ENCODE measurements at regions not wholly inside any gene's neighbourhood (a gene's known extent, or its start where the extent isn't known, plus 50 kb on each side); places are given as distances from the start of the nearest gene placed in this dataset.

DNA sequence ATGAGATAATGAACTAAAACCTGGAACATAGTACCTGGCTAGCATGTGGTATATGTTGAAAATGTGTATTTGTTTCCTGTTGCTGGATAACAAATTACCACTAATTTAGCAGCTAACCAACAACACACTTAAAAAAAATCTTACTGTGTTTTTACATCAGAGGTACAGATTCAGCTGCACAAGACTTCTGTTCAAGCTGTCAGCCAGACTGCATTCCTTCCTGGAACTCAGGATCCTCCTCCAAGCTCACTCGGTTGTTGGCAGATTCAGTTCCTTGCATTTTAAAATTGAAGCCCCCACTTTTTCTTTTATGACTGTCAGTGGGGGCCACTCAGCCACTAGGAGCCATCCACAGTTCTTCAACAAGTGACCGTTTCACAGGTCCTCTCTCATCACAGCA is 246.9 kb upstream of the DACH1 start:
- Histone ChIP-seq H3K27ac (replicated peaks) (no peak overlapping the region), H3K4me3 (replicated peaks; ENCODE audit: insufficient read depth, low read length) (no peak overlapping the region), H3K27me3 (ENCODE audit: insufficient read depth, poor library complexity, severe bottlenecking) (no peaks in the 10 kb centered on the region)
- no peak for TF ChIP-seq SPI1 (IDR thresholded peaks at IDR 0.05; ENCODE audit: borderline replicate concordance, low read depth)
- TF ChIP-seq GABPA (IDR thresholded peaks at IDR 0.05; ENCODE audit: low read depth): no peak
- no peak for TF ChIP-seq POLR2AphosphoS5 (IDR thresholded peaks at IDR 0.05; ENCODE audit: low read depth)
- TF ChIP-seq, protein P1, sequence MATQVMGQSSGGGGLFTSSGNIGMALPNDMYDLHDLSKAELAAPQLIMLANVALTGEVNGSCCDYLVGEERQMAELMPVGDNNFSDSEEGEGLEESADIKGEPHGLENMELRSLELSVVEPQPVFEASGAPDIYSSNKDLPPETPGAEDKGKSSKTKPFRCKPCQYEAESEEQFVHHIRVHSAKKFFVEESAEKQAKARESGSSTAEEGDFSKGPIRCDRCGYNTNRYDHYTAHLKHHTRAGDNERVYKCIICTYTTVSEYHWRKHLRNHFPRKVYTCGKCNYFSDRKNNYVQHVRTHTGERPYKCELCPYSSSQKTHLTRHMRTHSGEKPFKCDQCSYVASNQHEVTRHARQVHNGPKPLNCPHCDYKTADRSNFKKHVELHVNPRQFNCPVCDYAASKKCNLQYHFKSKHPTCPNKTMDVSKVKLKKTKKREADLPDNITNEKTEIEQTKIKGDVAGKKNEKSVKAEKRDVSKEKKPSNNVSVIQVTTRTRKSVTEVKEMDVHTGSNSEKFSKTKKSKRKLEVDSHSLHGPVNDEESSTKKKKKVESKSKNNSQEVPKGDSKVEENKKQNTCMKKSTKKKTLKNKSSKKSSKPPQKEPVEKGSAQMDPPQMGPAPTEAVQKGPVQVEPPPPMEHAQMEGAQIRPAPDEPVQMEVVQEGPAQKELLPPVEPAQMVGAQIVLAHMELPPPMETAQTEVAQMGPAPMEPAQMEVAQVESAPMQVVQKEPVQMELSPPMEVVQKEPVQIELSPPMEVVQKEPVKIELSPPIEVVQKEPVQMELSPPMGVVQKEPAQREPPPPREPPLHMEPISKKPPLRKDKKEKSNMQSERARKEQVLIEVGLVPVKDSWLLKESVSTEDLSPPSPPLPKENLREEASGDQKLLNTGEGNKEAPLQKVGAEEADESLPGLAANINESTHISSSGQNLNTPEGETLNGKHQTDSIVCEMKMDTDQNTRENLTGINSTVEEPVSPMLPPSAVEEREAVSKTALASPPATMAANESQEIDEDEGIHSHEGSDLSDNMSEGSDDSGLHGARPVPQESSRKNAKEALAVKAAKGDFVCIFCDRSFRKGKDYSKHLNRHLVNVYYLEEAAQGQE (IDR thresholded peaks at IDR 0.05; ENCODE audit: insufficient replicate concordance, low read depth): no peak
- TF ChIP-seq, protein P2, sequence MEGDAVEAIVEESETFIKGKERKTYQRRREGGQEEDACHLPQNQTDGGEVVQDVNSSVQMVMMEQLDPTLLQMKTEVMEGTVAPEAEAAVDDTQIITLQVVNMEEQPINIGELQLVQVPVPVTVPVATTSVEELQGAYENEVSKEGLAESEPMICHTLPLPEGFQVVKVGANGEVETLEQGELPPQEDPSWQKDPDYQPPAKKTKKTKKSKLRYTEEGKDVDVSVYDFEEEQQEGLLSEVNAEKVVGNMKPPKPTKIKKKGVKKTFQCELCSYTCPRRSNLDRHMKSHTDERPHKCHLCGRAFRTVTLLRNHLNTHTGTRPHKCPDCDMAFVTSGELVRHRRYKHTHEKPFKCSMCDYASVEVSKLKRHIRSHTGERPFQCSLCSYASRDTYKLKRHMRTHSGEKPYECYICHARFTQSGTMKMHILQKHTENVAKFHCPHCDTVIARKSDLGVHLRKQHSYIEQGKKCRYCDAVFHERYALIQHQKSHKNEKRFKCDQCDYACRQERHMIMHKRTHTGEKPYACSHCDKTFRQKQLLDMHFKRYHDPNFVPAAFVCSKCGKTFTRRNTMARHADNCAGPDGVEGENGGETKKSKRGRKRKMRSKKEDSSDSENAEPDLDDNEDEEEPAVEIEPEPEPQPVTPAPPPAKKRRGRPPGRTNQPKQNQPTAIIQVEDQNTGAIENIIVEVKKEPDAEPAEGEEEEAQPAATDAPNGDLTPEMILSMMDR (IDR thresholded peaks at IDR 0.05; ENCODE audit: insufficient read depth, low read length): no peak
- no peak for DNase-seq (ENCODE audit: low read depth in 1 of 2, low spot score in 1 of 2)

DNA sequence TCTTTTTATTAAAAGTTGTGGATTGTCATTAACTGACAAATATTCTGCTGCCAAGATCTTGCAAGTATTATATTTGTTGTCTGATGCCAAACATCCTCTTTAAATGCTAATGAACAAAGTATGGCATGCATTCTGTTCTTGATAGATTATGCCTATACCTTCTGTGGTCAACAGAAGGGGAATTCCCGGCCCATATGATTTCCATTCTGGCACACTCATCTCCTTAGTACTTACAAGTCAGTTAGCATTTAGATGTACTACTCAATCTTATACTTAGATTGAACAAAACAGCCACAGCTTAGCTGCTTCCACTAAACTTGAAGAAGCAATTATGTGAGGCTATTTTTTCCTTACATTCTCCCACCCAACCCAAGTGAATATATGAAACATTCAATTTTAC is 246.1 kb upstream of the DACH1 start:
- TF ChIP-seq, protein P1 (IDR thresholded peaks at IDR 0.05; ENCODE audit: insufficient replicate concordance, low read depth): no peak
- no peak for TF ChIP-seq POLR2AphosphoS5 (IDR thresholded peaks at IDR 0.05; ENCODE audit: low read depth)
- TF ChIP-seq, protein P2 (IDR thresholded peaks at IDR 0.05; ENCODE audit: insufficient read depth, low read length): no peak
- TF ChIP-seq SPI1 (IDR thresholded peaks at IDR 0.05; ENCODE audit: borderline replicate concordance, low read depth): no peak
- no peak for TF ChIP-seq GABPA (IDR thresholded peaks at IDR 0.05; ENCODE audit: low read depth)
- no peak for DNase-seq (ENCODE audit: low read depth in 1 of 2, low spot score in 1 of 2)
- H3K27ac ChIP-seq (replicated peaks): no peak overlapping the region
- H3K27me3 ChIP-seq (ENCODE audit: insufficient read depth, poor library complexity, severe bottlenecking): no peaks in the 10 kb centered on the region
- no peak overlapping the region for H3K4me3 ChIP-seq (replicated peaks; ENCODE audit: insufficient read depth, low read length)

DNA sequence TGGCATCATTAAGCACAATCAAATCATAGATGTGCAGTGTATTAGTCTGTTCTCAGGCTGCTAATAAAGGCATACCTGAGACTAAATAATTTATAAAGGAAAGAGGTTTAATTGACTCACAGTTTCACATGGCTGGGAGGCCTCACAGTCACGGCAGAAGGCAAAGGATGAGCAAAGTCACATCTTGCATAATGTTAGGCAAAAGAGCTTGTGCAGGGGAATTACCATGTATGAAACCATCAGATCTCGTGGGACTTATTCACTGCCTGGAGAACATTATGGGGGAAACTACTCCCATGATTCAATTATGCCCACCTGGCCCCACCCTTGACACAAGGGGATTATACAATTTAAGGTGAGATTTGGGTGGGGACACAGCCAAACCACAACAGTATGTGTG is 245.2 kb upstream of the DACH1 start:
- TF ChIP-seq, protein P1 (IDR thresholded peaks at IDR 0.05; ENCODE audit: insufficient replicate concordance, low read depth): no peak
- TF ChIP-seq POLR2AphosphoS5 (IDR thresholded peaks at IDR 0.05; ENCODE audit: low read depth): no peak
- no peak for TF ChIP-seq GABPA (IDR thresholded peaks at IDR 0.05; ENCODE audit: low read depth)
- TF ChIP-seq, protein P2 (IDR thresholded peaks at IDR 0.05; ENCODE audit: insufficient read depth, low read length): no peak
- TF ChIP-seq SPI1 (IDR thresholded peaks at IDR 0.05; ENCODE audit: borderline replicate concordance, low read depth): no peak
- no peak for DNase-seq (ENCODE audit: low read depth in 1 of 2, low spot score in 1 of 2)
- no peak overlapping the region for H3K27ac ChIP-seq (replicated peaks)
- no peaks in the 10 kb centered on the region for H3K27me3 ChIP-seq (ENCODE audit: insufficient read depth, poor library complexity, severe bottlenecking)
- no peak overlapping the region for H3K4me3 ChIP-seq (replicated peaks; ENCODE audit: insufficient read depth, low read length)
